ENCODE measurements at regions not wholly inside any gene's neighbourhood (a gene's known extent, or its start where the extent isn't known, plus 50 kb on each side); places are given as distances from the start of the nearest gene placed in this dataset.

DNA sequence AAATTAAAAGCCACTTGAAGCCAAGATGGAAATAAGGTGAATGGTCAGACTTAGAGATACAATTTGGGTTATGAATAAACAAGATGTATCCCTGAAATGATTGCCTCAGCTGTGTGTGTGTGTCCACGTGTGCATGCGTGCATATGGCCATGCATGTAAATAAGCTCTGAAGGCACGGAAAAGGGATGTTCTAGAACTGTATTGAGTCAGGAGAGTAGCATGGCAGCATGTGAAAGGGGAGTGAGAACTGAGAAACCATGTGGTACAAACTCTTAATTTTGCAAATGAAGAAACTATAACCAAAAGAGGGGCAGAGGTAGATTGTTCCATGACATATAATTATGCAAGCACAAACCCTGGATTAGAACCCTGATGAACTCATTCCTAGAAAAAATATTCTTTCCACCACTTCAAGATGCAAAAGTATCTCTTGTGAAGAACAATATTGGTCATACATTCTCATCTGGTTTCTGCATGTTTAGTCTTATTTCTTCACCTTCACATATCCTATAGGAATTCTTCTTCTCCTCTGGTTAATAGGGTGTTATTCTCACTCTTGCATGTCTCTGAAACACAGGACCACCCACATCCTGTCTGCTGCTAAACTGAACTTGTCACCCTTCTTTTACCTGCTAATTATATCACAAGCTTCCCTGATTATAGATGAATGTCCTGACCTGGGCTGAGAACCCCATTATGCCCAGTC, 455.8 kb downstream of the SETBP1 start:
- Mint-ChIP-seq H3K4me1 (ENCODE audit: unreplicated experiment) (peaks cover 4% of the 10 kb centered on the region), H3K27me3 (peaks cover 4% of the 10 kb centered on the region), H3K36me3 (no peaks in the 10 kb centered on the region), H3K27ac (no peak overlapping the region), H3K9me3 (peaks cover 5% of the 10 kb centered on the region), H3K4me3 (no peak overlapping the region)
- DNase-seq (ENCODE audit: extremely low spot score, unreplicated experiment): no peak
- TF ChIP-seq, protein P1, sequence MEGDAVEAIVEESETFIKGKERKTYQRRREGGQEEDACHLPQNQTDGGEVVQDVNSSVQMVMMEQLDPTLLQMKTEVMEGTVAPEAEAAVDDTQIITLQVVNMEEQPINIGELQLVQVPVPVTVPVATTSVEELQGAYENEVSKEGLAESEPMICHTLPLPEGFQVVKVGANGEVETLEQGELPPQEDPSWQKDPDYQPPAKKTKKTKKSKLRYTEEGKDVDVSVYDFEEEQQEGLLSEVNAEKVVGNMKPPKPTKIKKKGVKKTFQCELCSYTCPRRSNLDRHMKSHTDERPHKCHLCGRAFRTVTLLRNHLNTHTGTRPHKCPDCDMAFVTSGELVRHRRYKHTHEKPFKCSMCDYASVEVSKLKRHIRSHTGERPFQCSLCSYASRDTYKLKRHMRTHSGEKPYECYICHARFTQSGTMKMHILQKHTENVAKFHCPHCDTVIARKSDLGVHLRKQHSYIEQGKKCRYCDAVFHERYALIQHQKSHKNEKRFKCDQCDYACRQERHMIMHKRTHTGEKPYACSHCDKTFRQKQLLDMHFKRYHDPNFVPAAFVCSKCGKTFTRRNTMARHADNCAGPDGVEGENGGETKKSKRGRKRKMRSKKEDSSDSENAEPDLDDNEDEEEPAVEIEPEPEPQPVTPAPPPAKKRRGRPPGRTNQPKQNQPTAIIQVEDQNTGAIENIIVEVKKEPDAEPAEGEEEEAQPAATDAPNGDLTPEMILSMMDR (conservative IDR thresholded peaks at IDR 0.05): no peak

DNA sequence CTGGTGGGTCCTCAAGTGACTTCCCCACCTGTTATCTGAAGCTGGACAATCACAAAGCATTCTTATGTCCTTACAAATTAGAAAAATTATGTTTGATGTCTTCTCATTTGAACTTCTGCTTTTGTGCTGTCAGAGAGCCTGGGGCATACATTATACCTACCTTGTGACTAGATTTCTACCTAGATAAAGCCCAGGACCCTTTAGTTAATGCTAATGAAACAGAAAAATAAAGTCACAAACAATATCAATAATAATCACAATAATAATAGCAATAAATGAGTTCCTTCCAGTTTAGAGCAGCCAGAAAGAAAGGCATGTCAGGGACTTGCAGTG, 456.4 kb downstream of the SETBP1 start:
- no peak for DNase-seq (ENCODE audit: extremely low spot score, unreplicated experiment)
- no peak overlapping the region for H3K4me3 Mint-ChIP-seq
- peaks cover 5% of the 10 kb centered on the region for H3K9me3 Mint-ChIP-seq
- H3K4me1 Mint-ChIP-seq (ENCODE audit: unreplicated experiment): peaks cover 4% of the 10 kb centered on the region
- H3K27me3 Mint-ChIP-seq: peaks cover 4% of the 10 kb centered on the region
- H3K27ac Mint-ChIP-seq: no peak overlapping the region
- H3K36me3 Mint-ChIP-seq: no peaks in the 10 kb centered on the region
- TF ChIP-seq, protein P1 (conservative IDR thresholded peaks at IDR 0.05): no peak

DNA sequence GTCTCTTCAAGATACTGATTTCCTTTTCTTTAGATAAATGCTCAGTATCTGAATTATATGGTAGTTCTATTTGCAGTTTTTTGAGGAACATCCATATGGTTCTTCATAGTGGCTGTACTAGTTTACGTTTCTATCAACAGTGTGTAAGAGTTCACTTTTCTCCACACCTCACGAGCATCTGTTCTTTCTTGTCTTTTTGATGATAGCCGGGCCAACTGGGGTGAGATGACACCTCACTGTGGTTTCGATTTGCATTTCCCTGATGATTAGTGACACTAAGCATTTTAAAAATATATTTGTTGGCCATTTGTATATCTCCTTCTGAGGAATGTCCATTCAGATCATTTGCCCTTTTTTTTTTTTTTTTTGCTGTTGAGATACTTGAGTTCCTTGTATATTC, 458.8 kb downstream of the SETBP1 start:
- no peak overlapping the region for H3K27ac Mint-ChIP-seq
- no peak overlapping the region for H3K4me3 Mint-ChIP-seq
- peaks cover 4% of the 10 kb centered on the region for H3K27me3 Mint-ChIP-seq
- no peak for DNase-seq (ENCODE audit: extremely low spot score, unreplicated experiment)
- peaks cover 4% of the 10 kb centered on the region for H3K4me1 Mint-ChIP-seq (ENCODE audit: unreplicated experiment)
- TF ChIP-seq, protein P1 (conservative IDR thresholded peaks at IDR 0.05): no peak
- no peaks in the 10 kb centered on the region for H3K36me3 Mint-ChIP-seq
- H3K9me3 Mint-ChIP-seq: no peaks in the 10 kb centered on the region

DNA sequence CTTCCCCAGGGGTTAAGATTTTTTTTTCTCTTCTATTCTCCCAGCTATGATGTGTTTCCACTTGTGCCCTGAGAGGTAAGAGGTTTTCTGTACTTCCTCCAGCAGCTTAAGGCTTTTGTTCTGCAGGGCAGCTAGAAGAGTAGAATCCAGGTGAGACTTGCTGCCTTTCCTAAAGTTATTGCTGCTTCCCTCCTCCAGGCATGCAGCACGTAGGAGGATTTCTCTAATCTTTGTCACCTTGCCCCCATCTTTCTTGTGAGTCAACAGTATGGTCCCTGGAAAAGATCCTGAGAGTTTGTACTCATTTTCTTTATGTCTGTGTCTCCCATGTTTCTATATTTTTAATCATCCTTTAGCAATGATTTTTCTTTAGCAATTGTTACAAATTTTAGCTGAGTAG, 462.2 kb downstream of the SETBP1 start:
- no peaks in the 10 kb centered on the region for H3K27me3 Mint-ChIP-seq
- TF ChIP-seq, protein P1 (conservative IDR thresholded peaks at IDR 0.05): no peak
- no peak overlapping the region for H3K27ac Mint-ChIP-seq
- H3K36me3 Mint-ChIP-seq: no peaks in the 10 kb centered on the region
- no peaks in the 10 kb centered on the region for H3K4me1 Mint-ChIP-seq (ENCODE audit: unreplicated experiment)
- H3K9me3 Mint-ChIP-seq: no peaks in the 10 kb centered on the region
- H3K4me3 Mint-ChIP-seq: no peak overlapping the region
- DNase-seq (ENCODE audit: extremely low spot score, unreplicated experiment): no peak

DNA sequence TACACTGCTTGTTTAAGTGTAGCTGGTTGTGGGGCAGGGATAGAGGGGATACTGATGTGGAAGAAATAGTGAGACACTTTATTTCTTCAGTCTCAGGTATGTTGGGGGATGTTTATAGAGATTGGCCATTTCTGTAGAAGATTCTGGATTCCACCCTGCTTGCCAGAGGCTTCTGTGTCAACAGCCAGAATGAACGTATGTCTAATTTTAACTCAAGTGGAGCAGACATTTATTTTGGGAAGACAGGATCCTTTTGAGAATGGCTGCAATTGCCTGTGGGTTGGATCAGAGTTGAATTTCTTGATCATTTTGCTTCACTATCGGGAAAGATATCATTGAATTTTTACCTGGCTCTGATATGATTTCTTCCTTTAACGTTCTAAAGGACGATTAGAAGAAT, 465.6 kb upstream of the SLC14A2 start:
- Mint-ChIP-seq H3K9me3 (no peaks in the 10 kb centered on the region), H3K27ac (no peak overlapping the region), H3K36me3 (no peaks in the 10 kb centered on the region), H3K4me3 (no peak overlapping the region), H3K4me1 (ENCODE audit: unreplicated experiment) (no peaks in the 10 kb centered on the region), H3K27me3 (no peaks in the 10 kb centered on the region)
- TF ChIP-seq, protein P1 (conservative IDR thresholded peaks at IDR 0.05): no peak
- no peak for DNase-seq (ENCODE audit: extremely low spot score, unreplicated experiment)

DNA sequence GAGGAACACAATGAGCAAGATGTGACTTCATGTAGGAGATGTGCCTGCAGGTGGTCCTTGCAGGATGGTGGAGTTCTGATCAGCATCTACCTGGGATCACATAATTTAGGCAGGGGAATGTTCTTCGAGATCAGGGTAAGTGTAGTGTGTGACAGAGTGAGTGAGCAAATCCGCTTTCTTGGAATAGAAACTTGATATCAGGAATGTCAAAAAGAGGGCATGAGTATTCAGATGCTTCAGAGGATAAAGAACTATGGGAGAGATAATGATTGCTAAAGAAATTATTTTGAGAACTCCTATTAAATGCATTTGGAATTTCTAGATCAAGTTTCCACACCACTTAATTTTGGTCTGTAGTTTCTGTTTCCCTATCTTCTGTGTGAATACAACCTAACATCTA, 463.6 kb upstream of the SLC14A2 start:
- no peaks in the 10 kb centered on the region for H3K4me1 Mint-ChIP-seq (ENCODE audit: unreplicated experiment)
- peaks cover 5% of the 10 kb centered on the region for H3K9me3 Mint-ChIP-seq
- H3K4me3 Mint-ChIP-seq: no peak overlapping the region
- no peaks in the 10 kb centered on the region for H3K36me3 Mint-ChIP-seq
- TF ChIP-seq, protein P1 (conservative IDR thresholded peaks at IDR 0.05): no peak
- no peak overlapping the region for H3K27ac Mint-ChIP-seq
- H3K27me3 Mint-ChIP-seq: peaks cover 6% of the 10 kb centered on the region
- no peak for DNase-seq (ENCODE audit: extremely low spot score, unreplicated experiment)
